OCI-LY7 (cell line): ENCODE measurements at regions not wholly inside any gene's neighbourhood (a gene's known extent, or its start where the extent isn't known, plus 50 kb on each side); places are given as distances from the start of the nearest gene placed in this dataset.

Experiments used
- EZH2phosphoT487 ChIP-seq: fragments of 200-600 bp; sonication (generic); IDR thresholded peaks from 2 replicates; pipeline ENCODE4 v1.6.1; 2018; ENCODE audit warnings: low read depth, borderline replicate concordance, mild to moderate bottlenecking, mixed run types, antibody characterized with exemption, low read length, moderate library complexity, mixed read lengths
- TF ChIP-seq, protein P1 (sequence below): fragments of 200-600 bp; sonication (generic); conservative IDR thresholded peaks from 2 replicates; pipeline ENCODE4 v1.5.1; 2014; ENCODE audit warnings: mild to moderate bottlenecking, antibody characterized with exemption, low read length, moderate library complexity, mixed read lengths

DNA sequence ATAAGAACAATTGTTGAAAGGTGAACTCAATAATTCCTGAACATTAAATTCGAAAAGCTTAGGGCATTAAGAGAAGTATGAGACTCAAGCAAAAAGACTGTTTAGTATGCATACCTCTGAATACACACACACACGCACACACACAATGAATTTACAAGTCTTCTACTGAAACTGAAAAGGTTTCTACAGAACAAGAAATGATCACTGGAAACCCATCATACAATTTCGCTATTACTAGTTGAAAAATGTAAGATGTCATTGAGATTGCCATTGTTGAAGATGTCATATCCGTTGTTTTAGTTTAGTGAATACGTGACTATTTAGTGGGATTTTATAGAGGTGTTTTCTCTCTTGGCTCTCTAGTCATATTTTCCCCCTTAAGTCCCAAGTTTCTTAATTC is 106.8 kb downstream of the FOXB1 start:
- TF ChIP-seq, protein P1, sequence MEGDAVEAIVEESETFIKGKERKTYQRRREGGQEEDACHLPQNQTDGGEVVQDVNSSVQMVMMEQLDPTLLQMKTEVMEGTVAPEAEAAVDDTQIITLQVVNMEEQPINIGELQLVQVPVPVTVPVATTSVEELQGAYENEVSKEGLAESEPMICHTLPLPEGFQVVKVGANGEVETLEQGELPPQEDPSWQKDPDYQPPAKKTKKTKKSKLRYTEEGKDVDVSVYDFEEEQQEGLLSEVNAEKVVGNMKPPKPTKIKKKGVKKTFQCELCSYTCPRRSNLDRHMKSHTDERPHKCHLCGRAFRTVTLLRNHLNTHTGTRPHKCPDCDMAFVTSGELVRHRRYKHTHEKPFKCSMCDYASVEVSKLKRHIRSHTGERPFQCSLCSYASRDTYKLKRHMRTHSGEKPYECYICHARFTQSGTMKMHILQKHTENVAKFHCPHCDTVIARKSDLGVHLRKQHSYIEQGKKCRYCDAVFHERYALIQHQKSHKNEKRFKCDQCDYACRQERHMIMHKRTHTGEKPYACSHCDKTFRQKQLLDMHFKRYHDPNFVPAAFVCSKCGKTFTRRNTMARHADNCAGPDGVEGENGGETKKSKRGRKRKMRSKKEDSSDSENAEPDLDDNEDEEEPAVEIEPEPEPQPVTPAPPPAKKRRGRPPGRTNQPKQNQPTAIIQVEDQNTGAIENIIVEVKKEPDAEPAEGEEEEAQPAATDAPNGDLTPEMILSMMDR = no peak
- no peak for TF ChIP-seq EZH2phosphoT487
